ENCODE measurements at regions not wholly inside any gene's neighbourhood (a gene's known extent, or its start where the extent isn't known, plus 50 kb on each side); places are given as distances from the start of the nearest gene placed in this dataset.

DNA sequence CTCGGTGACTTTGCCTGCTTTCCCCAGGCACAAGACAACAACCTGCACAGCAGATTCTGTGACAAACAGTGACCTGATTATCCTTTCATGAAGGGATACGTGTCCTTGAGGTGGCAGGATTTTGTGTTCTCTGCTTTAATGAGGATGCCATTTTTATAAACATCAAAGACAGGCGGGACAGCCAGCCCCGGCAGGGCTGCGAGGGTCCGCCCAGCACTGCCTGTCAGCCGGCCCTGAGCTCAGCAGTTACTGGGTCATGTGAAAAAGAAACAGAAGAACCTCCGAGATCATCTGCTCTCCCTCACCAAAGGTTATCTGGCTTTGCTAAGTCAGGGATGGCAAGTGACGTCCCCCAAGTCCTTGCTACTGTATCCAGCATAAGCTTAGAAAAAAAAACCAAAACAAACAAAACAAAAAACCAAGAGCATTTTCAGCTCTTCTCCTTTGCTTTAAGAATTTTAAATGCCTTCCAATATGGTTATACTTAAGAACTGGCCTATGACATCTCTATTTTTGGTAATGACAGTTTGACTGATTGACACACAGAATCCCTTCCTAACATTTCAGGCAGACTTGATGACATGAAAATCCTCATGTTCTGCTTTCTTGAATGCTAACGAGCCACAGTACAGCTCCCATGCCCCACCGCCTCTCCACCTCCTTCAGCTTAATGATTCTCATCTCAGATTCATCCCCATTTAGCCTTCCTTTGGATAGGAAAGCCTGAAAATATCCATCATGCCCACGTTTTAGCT is 666.6 kb upstream of the ARGLU1 start:
- DNase-seq = no peak

- DNase-seq = no peak
Observed at GRCh38 chr13:107233541-107233940, 665.6 kb upstream of the ARGLU1 start.

- no peak for DNase-seq
Observed at GRCh38 chr13:107231944-107232343, 664.0 kb upstream of the ARGLU1 start.

DNA sequence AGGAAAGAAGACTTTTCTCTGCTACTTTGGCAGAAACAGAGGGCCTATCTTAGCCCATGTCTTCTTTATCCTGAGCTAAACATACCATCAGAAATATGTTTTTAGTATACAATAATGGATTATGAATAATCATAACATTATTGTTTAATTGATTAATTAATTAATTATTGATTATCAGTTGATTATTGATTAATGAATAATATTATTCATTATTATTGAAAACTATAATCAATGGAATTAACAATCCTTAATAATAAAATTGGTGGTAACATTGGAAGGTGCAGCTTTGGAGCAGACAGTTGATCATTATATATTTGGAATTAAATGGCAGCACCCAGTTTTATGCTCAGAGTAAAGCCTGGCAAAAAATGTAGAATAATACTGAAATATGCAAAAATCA is 655.9 kb upstream of the ARGLU1 start:
- DNase-seq = no peak

- no peak for DNase-seq
Observed at GRCh38 chr13:107222597-107222996, 654.7 kb upstream of the ARGLU1 start.

DNA sequence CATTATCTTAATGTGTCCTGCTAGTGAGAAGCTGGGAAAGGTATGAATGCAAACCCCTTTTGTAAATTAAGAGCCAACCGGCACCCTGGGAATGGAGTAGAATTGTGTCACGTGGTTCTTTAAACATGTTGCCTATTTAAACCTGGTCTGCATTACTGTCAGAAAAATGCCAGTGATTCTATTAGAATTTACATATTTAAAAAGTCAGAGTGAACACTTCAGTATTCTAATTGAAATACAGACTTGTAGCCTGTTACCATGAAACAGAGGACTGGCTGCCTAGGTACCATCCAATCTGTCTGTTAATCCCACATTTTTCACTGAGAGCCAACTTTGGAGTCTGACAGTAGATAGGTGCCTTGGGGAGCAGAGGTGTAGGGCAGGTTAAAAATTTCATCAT is 652.3 kb upstream of the ARGLU1 start:
- DNase-seq = no peak

- DNase-seq = peak; percentile 27
Observed at GRCh38 chr13:107217251-107217650, 649.3 kb upstream of the ARGLU1 start.

GRCh38 chr13:107216046-107216755 is 648.3 kb upstream of the ARGLU1 start:
- peak; percentile 52 for DNase-seq

GRCh38 chr13:107211073-107211472 is 643.1 kb upstream of the ARGLU1 start:
- peak; percentile 96 for DNase-seq

DNA sequence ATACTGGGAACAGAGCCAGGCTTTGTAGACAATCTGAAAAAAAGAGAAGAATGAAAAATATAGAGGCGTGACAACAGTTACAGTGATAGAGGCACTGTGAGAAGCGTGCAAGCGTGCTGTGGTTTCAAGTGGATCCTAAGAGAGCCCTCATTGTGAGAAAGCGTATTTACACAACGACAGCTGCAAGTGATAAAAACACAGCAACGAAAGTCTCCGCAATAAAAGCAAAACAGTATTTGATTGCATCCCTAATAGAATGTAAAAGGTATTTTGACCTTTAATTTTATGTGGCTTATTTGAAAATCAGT is 642.7 kb upstream of the ARGLU1 start:
- peak; percentile 60 for DNase-seq

DNA sequence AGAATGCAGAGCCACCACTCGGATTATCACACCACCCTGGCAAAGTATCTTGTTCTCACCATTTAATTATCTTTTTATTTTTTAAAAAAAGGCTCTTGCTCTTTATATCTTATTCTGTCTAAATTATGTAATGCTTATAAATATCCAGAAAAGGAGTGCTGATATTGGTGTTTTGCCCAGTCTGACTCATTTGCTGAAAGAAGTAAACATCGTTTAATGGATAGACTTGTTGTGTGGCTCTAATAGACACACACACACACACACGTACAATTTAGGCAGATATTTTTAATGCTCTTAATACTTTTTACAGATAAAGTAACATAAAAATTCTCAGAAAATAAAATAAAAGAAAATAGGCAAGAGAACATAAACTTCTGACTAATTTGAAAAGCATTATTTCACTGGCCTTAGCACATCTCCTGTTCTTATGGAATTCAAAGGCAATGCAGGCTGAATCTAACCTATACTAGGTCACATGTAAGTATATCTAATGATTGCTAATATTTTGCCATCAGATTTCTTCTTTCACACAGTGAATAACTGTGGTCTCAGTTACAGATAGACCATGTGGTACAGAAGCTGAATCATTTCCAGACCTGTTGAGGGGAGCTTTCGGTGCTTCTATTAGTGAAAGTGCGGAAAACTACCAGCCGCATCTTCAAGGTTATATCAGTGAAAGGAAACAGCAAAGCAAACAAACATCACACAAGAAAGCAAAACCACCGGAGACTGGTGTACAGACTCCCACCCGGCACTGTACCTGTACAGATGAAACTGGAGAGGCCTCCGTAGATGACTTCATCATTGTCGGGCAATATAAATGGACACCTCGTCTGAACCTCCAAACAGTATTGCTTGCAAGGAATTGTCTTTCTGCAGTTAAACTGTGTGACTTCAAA is 642.1 kb upstream of the ARGLU1 start:
- no peak for DNase-seq

DNA sequence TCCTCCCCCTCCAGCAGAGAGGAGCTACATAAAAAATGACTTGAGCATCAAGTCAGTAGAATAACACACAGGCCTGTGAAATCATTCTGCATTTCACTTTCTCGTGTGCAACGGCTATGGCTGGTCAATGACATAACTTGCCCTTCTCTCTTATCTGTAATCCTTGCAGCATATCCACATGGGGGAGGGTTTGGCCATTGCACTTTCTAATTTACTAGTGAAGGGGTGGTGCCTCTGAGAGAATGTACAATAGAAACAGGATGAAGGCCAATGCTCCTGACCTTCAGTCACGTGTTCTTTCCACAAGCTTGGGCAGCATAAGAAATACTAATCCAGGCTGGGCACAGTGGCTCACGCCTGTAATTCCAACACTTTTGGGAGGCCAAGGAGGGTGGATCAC is 641.0 kb upstream of the ARGLU1 start:
- no peak for DNase-seq

- peak; percentile 89 for DNase-seq
Observed at GRCh38 chr13:107205318-107206104, 637.6 kb upstream of the ARGLU1 start.

DNA sequence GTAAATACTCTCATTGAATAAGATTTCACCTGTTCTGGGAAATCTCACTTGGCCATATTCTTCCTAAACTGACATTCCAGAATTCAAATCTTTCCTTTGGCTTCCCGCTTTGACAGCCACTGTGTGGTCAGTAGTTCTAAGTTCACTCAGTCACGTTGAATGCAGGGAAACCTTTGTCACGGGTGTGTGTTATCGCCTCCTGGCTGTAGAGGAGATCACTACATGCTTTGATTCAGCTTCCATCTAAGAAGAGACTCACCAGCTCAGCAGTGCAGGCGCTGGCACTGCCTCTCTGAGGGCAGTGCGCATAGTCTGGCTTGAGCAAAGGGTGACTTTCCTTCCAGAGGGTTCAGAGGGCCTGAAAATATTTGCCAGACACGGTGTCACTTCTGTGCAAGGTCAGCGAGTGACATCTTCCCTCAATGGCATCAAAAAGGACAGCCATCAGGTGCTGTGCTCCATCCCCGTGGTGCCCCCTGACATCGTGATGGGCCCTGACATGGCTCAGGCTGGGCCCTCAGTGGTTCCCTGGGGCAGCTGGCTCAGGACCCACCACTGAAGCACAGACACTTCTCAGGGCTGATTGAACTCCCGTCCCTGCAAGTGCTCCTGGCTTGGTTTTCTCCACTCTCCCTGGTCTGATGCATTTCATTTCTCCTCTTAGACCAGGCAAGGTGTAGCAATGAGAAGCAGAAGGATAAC is 635.4 kb upstream of the ARGLU1 start:
- peak; percentile 59 for DNase-seq

GRCh38 chr13:107202371-107203023 is 634.6 kb upstream of the ARGLU1 start:
- DNase-seq = peak; percentile 37

GRCh38 chr13:107200491-107200890 is 632.6 kb upstream of the ARGLU1 start:
- no peak for DNase-seq

DNA sequence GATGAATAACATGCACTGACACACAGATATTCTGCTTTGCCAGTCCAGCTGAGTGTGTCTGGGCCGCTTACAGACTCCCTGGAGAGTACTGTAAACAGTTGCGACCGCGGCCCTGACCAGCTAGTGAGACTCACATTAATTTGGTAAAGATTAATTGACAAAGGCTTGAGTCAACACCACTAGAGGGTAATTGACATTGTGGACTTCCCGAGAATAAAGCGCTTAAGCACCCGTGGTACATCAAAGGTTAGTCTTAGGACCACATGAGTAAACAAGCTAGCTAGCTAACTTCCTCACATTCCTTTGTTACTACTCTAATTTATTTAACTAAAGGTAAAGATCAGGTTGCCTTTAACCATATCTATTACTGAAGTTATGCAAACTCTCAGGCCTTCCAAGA is 624.4 kb upstream of the ARGLU1 start:
- DNase-seq = no peak

DNA sequence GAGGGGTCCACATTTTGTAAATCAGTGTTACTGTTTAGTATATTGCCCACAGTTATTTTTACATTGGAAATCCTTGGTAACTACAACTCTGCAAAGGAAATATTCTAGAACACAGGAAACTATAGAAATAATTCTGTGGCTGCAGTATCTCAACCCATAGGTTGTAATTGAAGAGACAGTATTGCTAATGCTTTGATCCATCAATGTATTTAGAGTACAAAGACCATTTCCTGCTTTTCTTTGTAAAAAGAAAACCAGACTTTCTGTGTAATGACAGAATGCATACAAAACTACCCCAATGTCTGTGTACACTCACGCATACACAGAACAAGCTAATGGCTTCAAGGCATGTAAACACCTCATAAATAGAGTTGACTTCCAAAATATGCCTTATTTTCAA is 622.1 kb upstream of the ARGLU1 start:
- no peak for DNase-seq

DNA sequence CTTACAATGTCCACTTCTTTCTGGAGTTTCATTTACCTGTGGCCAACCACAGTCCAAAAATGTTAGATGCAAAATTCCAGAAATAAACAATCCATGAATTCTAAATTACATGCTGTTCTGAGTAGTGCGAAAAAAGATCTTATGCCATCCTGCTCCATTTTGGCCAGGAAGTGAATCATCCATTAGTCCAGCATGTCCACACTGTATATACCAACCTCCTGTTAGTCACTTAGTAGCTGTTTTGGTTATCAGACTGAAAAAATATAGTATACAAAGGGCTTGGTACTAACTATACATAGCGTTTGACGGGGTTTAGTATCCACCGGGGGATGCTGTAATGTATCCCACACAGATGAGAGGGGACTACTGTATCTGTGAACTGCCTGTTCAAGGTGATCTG is 618.0 kb upstream of the ARGLU1 start:
- no peak for DNase-seq

DNA sequence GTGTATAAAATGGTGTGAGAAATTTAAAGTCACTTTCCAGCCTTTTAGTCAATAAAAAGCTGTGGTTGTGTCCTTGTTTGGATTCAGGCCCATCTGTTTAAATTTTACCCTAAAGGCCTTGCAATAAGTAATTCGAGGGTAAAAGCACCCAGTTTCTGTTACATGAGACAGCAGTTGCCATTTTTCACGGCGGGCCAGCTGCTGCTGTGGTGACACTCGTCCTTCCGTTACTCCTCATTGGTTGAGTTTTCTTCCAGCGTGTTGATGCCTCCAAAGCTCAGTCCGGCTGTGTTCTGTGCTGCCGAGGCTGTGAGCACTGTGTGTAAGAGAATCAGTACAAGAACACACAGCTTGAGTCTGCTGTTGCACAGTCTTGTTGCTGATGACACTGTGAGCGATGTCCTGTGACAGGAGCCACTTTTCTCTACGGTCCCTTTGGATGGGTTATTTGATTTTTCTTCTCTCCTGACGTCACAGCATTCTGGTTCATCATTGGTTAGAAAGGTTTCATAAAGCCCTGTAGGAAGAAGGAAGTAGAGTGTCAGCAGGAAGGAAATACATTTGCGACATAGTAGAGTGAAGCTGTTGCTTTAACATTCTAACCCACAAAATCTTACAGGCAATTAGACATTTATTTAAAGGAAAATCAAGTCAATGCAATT is 602.5 kb upstream of the ARGLU1 start:
- DNase-seq = no peak

- peak; percentile 44 for DNase-seq
Observed at GRCh38 chr13:107157271-107157670, 589.3 kb upstream of the ARGLU1 start.

Measured in eye (tissue), 1 donor.